IMR-90 (cell line): ENCODE measurements at regions not wholly inside any gene's neighbourhood (a gene's known extent, or its start where the extent isn't known, plus 50 kb on each side); places are given as distances from the start of the nearest gene placed in this dataset.

Source experiments
- ATAC-seq: fragments of 200-7000 bp; cut with Tn5 transposase; 2 replicates; pipeline ENCODE4 v1.9.1; 2020; ENCODE audit warnings: low read depth, mild to moderate bottlenecking, moderate library complexity
- BruUV-seq: library from RNA; stranded (reverse); fragments of 400-500 nt; replicated peaks from 2 replicates; lab custom pipeline; 2021; lab: Mats Ljungman, UMichigan
- CTCF ChIA-PET: fragments of 300-600 bp; formaldehyde crosslinking; extraction: SDS; loops from one replicate; lab custom pipeline; 2021; ENCODE audit warnings: antibody characterized with exemption; lab: Yijun Ruan, JAX
- POLR2A ChIA-PET: fragments of 300-600 bp; sonication (Branson Sonifier 250); formaldehyde crosslinking; loops from one replicate; lab custom pipeline; 2022; ENCODE audit warnings: antibody characterized with exemption; ENCODE audit not compliant: unreplicated experiment; lab: Charles Lee
- DNase-seq: peaks from one replicate; pipeline ENCODE4 v3.0.0; 2013
- H2AFZ ChIP-seq: replicated peaks from 2 replicates; pipeline ENCODE3; 2013; ENCODE audit warnings: low read length, mild to moderate bottlenecking; ENCODE audit not compliant: poor library complexity
- H2AK5ac ChIP-seq: 2 replicates; pipeline ENCODE4 v1.6.1; 2013; ENCODE audit warnings: low read depth, low read length, inconsistent platforms
- H2AK9ac ChIP-seq: replicated peaks from 2 replicates; pipeline ENCODE3; 2013; ENCODE audit warnings: mild to moderate bottlenecking, low read depth, low read length, moderate library complexity; ENCODE audit not compliant: poor library complexity
- H2BK120ac ChIP-seq: 2 replicates; pipeline ENCODE4 v1.6.1; 2013; ENCODE audit warnings: low read depth, low read length, inconsistent platforms
- H2BK15ac ChIP-seq: 3 replicates; pipeline ENCODE4 v1.6.1; 2013; ENCODE audit warnings: low read depth, low read length, inconsistent platforms
- H2BK20ac ChIP-seq: 2 replicates; pipeline ENCODE4 v1.6.1; 2013; ENCODE audit warnings: low read depth, mild to moderate bottlenecking, inconsistent platforms, low read length, moderate library complexity
- H2BK5ac ChIP-seq: 2 replicates; pipeline ENCODE4 v1.6.1; 2013; ENCODE audit warnings: mild to moderate bottlenecking, low read depth, low read length, inconsistent platforms; ENCODE audit not compliant: poor library complexity, severe bottlenecking
- H3K14ac ChIP-seq: replicated peaks from 2 replicates; pipeline ENCODE4 v1.6.1; 2013; ENCODE audit warnings: low read depth, low read length, inconsistent platforms
- H3K18ac ChIP-seq: 2 replicates; pipeline ENCODE4 v1.6.1; 2013; ENCODE audit warnings: low read depth, low read length, control low read depth
- H3K23ac ChIP-seq: 2 replicates; pipeline ENCODE4 v1.6.1; 2013; ENCODE audit warnings: low read depth, low read length, inconsistent platforms
- H3K27ac ChIP-seq: 2 replicates; pipeline ENCODE4 v1.5.1; 2013; ENCODE audit warnings: mild to moderate bottlenecking, control low read depth, low read length; ENCODE audit not compliant: insufficient read depth
- H3K27me3 ChIP-seq: 2 replicates; pipeline ENCODE4 v1.6.1; 2013; ENCODE audit warnings: low read length; ENCODE audit not compliant: control insufficient read depth, insufficient read depth
- H3K36me3 ChIP-seq: 2 replicates; pipeline ENCODE4 v1.6.1; 2013; ENCODE audit warnings: low read length, mixed read lengths; ENCODE audit not compliant: control insufficient read depth, insufficient read depth
- H3K4ac ChIP-seq: 2 replicates; pipeline ENCODE4 v1.6.1; 2013; ENCODE audit warnings: low read depth, low read length, inconsistent platforms
- H3K4me1 ChIP-seq: 2 replicates; pipeline ENCODE4 v1.6.1; 2013; ENCODE audit warnings: low read length, mixed read lengths; ENCODE audit not compliant: control insufficient read depth, insufficient read depth
- H3K4me2 ChIP-seq: 2 replicates; pipeline ENCODE4 v1.6.1; 2013; ENCODE audit warnings: low read depth, mild to moderate bottlenecking, control low read depth, low read length, moderate library complexity
- H3K4me3 ChIP-seq: 2 replicates; pipeline ENCODE4 v1.5.1; 2013; ENCODE audit warnings: low read depth, mild to moderate bottlenecking, control low read depth, low read length, moderate library complexity; ENCODE audit not compliant: insufficient read depth
- H3K56ac ChIP-seq: 2 replicates; pipeline ENCODE4 v1.6.1; 2013; ENCODE audit warnings: low read length, inconsistent platforms; ENCODE audit not compliant: insufficient read depth; ENCODE audit errors: extremely low read depth
- H3K79me1 ChIP-seq, 2 experiments: 2 replicates each; pipeline ENCODE4 v1.6.1; 2013; ENCODE audit warnings: low read length in 2 of 2, inconsistent platforms in 1 of 2, low read depth in 1 of 2
- H3K9ac ChIP-seq: 2 replicates; pipeline ENCODE4 v1.6.1; 2013; ENCODE audit warnings: low read depth, low read length, control low read depth
- H3K9me1 ChIP-seq: 2 replicates; pipeline ENCODE4 v1.6.1; 2013; ENCODE audit warnings: low read length, inconsistent platforms; ENCODE audit not compliant: insufficient read depth
- H3K9me3 ChIP-seq: 2 replicates; pipeline ENCODE4 v1.6.1; 2013; ENCODE audit warnings: low read length; ENCODE audit not compliant: control insufficient read depth, insufficient read depth
- H4K20me1 ChIP-seq: 2 replicates; pipeline ENCODE4 v1.6.1; 2013; ENCODE audit warnings: low read length, inconsistent platforms; ENCODE audit not compliant: insufficient read depth
- H4K5ac ChIP-seq: 2 replicates; pipeline ENCODE4 v1.6.1; 2013; ENCODE audit warnings: mild to moderate bottlenecking, low read depth, low read length, control low read depth
- H4K8ac ChIP-seq, 2 experiments: 2 replicates each; pipeline ENCODE4 v1.6.1; 2013; ENCODE audit warnings: low read depth in 2 of 2, low read length in 2 of 2, control low read depth in 1 of 2, inconsistent platforms in 1 of 2
- H4K91ac ChIP-seq: 2 replicates; pipeline ENCODE4 v1.6.1; 2013; ENCODE audit warnings: low read depth, low read length, inconsistent platforms; ENCODE audit not compliant: insufficient read depth
- CHD1 ChIP-seq: IDR thresholded peaks from 2 replicates; pipeline ENCODE4 v1.6.1; 2012; ENCODE audit warnings: low read depth, low read length, improper control_type of control experiment
- FOS ChIP-seq: fragments of 150-350 bp; IDR thresholded peaks from 2 replicates; pipeline ENCODE4 v1.6.1; 2016; ENCODE audit warnings: low read depth, low read length
- MAFK ChIP-seq: IDR thresholded peaks from 2 replicates; pipeline ENCODE4 v1.6.1; 2012; ENCODE audit warnings: low read depth, low read length, improper control_type of control experiment
- MAZ ChIP-seq: IDR thresholded peaks from 2 replicates; pipeline ENCODE4 v1.6.1; 2012; ENCODE audit warnings: low read depth, mild to moderate bottlenecking, low read length, improper control_type of control experiment, moderate library complexity, borderline replicate concordance
- MXI1 ChIP-seq: IDR thresholded peaks from 2 replicates; pipeline ENCODE4 v1.6.1; 2012; ENCODE audit warnings: low read depth, mild to moderate bottlenecking, low read length, moderate library complexity, borderline replicate concordance
- POLR2A ChIP-seq: IDR thresholded peaks from 2 replicates; pipeline ENCODE4 v1.6.1; 2012; ENCODE audit warnings: mild to moderate bottlenecking, low read depth, low read length
- RFX5 ChIP-seq: IDR thresholded peaks from 2 replicates; pipeline ENCODE4 v1.8.0; 2012; ENCODE audit warnings: low read depth, mild to moderate bottlenecking, low read length, moderate library complexity
- WGBS, 2 experiments: methylation state at CpG; one replicate each; pipeline versions ENCODE4 v1.1.5 to v1.1.7; 2013; ENCODE audit warnings: missing lambda C conversion rate in 2 of 2; ENCODE audit not compliant: insufficient read length in 1 of 2; ENCODE audit errors: extremely low coverage in 2 of 2; 5-methylcytosine and 5-hydroxymethylcytosine counted together
- dilution Hi-C: fragments of 300-500 bp; cut with HindIII; formaldehyde crosslinking; loops from one replicate; pipeline ENCODE4 v1.14.3; 2018; ENCODE audit warnings: low sequenced_read_pairs; ENCODE audit not compliant: unreplicated experiment
- in situ Hi-C: fragments of 300-500 bp; cut with MboI; formaldehyde crosslinking; loops from 3 replicates; pipeline ENCODE4 v1.14.3; 2019; ENCODE audit warnings: low sequenced_read_pairs, inconsistent platforms, mixed read lengths
- intact Hi-C: fragments of 100-400 bp; cut with micrococcal nuclease; formaldehyde crosslinking; loops from 2 replicates; pipeline ENCODE4 v1.10.0; 2022
- TF ChIP-seq, protein P1 (sequence below): fragments of 150-350 bp; IDR thresholded peaks from 2 replicates; pipeline ENCODE4 v1.6.1; 2017; ENCODE audit warnings: mild to moderate bottlenecking, antibody characterized with exemption, low read length, low read depth

DNA sequence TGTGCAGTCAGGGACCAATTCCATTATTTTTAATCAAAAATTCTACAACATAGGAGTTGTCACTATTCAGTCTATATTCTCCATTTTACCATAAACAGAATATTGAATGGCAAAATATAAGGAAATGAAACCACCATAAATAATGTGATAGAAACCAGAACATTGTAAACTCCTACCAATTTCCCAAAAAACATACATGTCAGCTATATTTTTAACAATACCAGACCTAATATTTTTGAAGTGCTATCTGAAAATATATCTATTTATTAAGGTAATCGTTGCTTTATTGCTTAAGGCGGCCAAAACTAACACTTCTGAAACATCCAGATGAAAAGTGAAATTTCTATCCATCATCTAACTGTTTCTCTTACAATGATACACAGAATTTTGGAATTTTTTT, 123.0 kb upstream of the C11orf58 start:
- no peak for DNase-seq
- H4K20me1 ChIP-seq: no peaks in the 10 kb centered on the region
- CTCF ChIA-PET: no interaction called here
- no peaks in the 10 kb centered on the region for H3K79me1 ChIP-seq
- no peak overlapping the region for H3K14ac ChIP-seq
- H4K5ac ChIP-seq: no peak overlapping the region
- H3K4me3 ChIP-seq: no peak overlapping the region
- no CpG with 5 or more reads among the region's 2 CpGs for WGBS, 2 experiments
- H2BK20ac ChIP-seq: no peak overlapping the region
- H4K91ac ChIP-seq: no peak overlapping the region
- in situ Hi-C loops (loop anchor here (10.0 kb wide), 1 partner anchor 1281 kb away; no protein-coding TSS in a partner anchor), dilution Hi-C loops (no loop called here), intact Hi-C loops (no loop called here)
- no peak overlapping the region for H3K56ac ChIP-seq
- H3K4me2 ChIP-seq: no peak overlapping the region
- H3K9me1 ChIP-seq: no peaks in the 10 kb centered on the region
- POLR2A ChIA-PET: no interaction called here
- H3K27ac ChIP-seq: no peak overlapping the region
- H3K36me3 ChIP-seq: no peaks in the 10 kb centered on the region
- H2AK5ac ChIP-seq: no peak overlapping the region
- H2BK5ac ChIP-seq: no peak overlapping the region
- 0 out of 2 replicates have a peak, but pooled peaks cover 2% of the 10 kb centered on the region for H3K27me3 ChIP-seq
- no peak for ATAC-seq
- no peak overlapping the region for H3K4ac ChIP-seq
- H3K9me3 ChIP-seq: no peaks in the 10 kb centered on the region
- BruUV-seq: no TSS peak
- no peak overlapping the region for H2AFZ ChIP-seq
- H2AK9ac ChIP-seq: no peak overlapping the region
- no peak overlapping the region for H2BK120ac ChIP-seq
- no peak overlapping the region for H2BK15ac ChIP-seq
- no peak overlapping the region for H3K23ac ChIP-seq
- TF ChIP-seq FOS (no peak), MAZ (no peak), CHD1 (no peak), MAFK (peak; percentile 53), RFX5 (no peak), MXI1 (no peak), POLR2A (no peak)
- TF ChIP-seq, protein P1, sequence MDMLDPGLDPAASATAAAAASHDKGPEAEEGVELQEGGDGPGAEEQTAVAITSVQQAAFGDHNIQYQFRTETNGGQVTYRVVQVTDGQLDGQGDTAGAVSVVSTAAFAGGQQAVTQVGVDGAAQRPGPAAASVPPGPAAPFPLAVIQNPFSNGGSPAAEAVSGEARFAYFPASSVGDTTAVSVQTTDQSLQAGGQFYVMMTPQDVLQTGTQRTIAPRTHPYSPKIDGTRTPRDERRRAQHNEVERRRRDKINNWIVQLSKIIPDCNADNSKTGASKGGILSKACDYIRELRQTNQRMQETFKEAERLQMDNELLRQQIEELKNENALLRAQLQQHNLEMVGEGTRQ: no peak
- peaks cover 5% of the 10 kb centered on the region; the same call in 1 of the 2 replicates for H3K4me1 ChIP-seq
- H3K18ac ChIP-seq: no peak overlapping the region
- H3K9ac ChIP-seq: no peak overlapping the region
- no peak overlapping the region for H4K8ac ChIP-seq
